ENCODE measurements at regions not wholly inside any gene's neighbourhood (a gene's known extent, or its start where the extent isn't known, plus 50 kb on each side); places are given as distances from the start of the nearest gene placed in this dataset.

DNA sequence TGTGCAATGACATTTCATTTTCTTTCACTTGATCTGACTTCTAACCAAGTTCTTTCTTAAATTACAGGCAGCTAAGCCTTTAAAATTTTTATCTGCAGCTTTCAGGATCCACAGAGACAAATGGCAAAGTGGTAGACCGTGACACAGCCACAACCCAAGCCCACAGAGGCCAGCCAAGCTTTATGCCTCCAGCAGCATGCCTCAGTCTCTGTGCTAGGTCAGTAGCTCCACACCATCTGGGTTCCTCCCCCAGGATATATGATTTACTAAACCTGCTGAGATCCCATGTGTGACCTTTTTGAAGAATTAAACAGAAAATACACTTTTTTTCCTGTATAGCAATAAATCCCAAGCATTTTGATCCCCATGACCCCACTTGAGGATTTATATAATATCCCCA is 290.4 kb upstream of the CAND1 start:
- no peak for TF ChIP-seq POLR2AphosphoS5 (IDR thresholded peaks at IDR 0.05; ENCODE audit: borderline replicate concordance, low read depth, low read length)
- no peak for TF ChIP-seq EZH2 (IDR thresholded peaks at IDR 0.05)
- TF ChIP-seq FOXP2 (optimal IDR thresholded peaks at IDR 0.05; ENCODE audit: control extremely low read depth, extremely low read length, insufficient read depth), result no peak
- DNase-seq (ENCODE audit: low read depth, low spot score), result no peak
- Histone ChIP-seq H3K9ac (ENCODE audit: insufficient read length) (no peak overlapping the region), H3K36me3 (ENCODE audit: insufficient read depth, low read length) (no peaks in the 10 kb centered on the region), H3K27ac (no peak overlapping the region), H3K4me3 (no peak overlapping the region), H3K9me3 (ENCODE audit: low read depth, low read length) (no peaks in the 10 kb centered on the region)

- TF ChIP-seq EZH2 (IDR thresholded peaks at IDR 0.05), result no peak
- no peak for TF ChIP-seq POLR2AphosphoS5 (IDR thresholded peaks at IDR 0.05; ENCODE audit: borderline replicate concordance, low read depth, low read length)
- no peak for TF ChIP-seq FOXP2 (optimal IDR thresholded peaks at IDR 0.05; ENCODE audit: control extremely low read depth, extremely low read length, insufficient read depth)
- H3K27ac ChIP-seq, result no peak overlapping the region
- H3K4me3 ChIP-seq, result no peak overlapping the region
- no peaks in the 10 kb centered on the region for H3K36me3 ChIP-seq (ENCODE audit: insufficient read depth, low read length)
- no peaks in the 10 kb centered on the region for H3K9me3 ChIP-seq (ENCODE audit: low read depth, low read length)
- no peak overlapping the region for H3K9ac ChIP-seq (ENCODE audit: insufficient read length)
- DNase-seq (ENCODE audit: low read depth, low spot score), result no peak
These were observed 289.9 kb upstream of the CAND1 start for GRCh38 chr12:66979251-66979650.

DNA sequence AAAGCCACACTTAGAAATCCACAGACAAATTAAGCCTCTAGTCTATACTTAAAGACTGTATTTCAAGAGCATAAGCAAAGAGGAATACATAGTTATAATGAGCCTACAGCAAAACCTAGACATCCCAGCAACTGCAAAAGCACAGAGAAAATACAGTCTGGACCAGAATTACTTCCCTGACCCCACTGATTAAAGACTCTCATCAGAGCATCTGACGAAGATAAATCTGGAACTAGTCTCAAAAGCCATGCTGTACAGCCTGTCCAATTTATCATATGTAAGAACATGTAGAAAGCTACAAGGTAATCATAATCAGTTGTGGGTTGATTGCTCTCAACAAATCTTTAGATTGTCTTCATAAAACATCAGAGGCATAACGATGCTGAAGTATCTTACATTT is 285.1 kb upstream of the CAND1 start:
- Histone ChIP-seq H3K36me3 (ENCODE audit: insufficient read depth, low read length) (no peaks in the 10 kb centered on the region), H3K4me3 (no peak overlapping the region), H3K9ac (ENCODE audit: insufficient read length) (no peak overlapping the region), H3K27ac (no peak overlapping the region), H3K9me3 (ENCODE audit: low read depth, low read length) (no peaks in the 10 kb centered on the region)
- no peak for DNase-seq (ENCODE audit: low read depth, low spot score)
- TF ChIP-seq POLR2AphosphoS5 (IDR thresholded peaks at IDR 0.05; ENCODE audit: borderline replicate concordance, low read depth, low read length), result no peak
- TF ChIP-seq EZH2 (IDR thresholded peaks at IDR 0.05), result no peak
- TF ChIP-seq FOXP2 (optimal IDR thresholded peaks at IDR 0.05; ENCODE audit: control extremely low read depth, extremely low read length, insufficient read depth), result no peak

DNA sequence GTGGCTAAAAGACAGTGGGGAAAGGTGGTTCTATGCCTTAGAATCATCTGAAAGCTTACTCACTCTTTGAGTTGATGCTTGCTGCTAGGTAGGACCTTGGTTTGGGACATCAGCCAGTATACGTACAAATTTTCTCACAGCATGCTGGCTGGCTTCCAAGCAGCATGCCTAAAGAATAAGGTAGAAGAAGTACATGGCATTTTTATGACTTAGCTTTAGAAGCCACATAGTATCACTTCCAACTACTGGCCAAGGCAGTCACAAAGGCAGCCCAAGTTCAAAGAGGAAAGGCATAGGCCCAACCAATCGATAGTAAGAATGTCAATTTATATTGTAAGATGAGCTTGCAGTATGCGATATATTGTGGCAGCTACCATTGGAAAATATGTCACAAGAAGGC is 284.2 kb upstream of the CAND1 start:
- Histone ChIP-seq H3K9me3 (ENCODE audit: low read depth, low read length) (no peaks in the 10 kb centered on the region), H3K36me3 (ENCODE audit: insufficient read depth, low read length) (no peaks in the 10 kb centered on the region), H3K4me3 (no peak overlapping the region), H3K27ac (no peak overlapping the region), H3K9ac (ENCODE audit: insufficient read length) (no peak overlapping the region)
- TF ChIP-seq FOXP2 (optimal IDR thresholded peaks at IDR 0.05; ENCODE audit: control extremely low read depth, extremely low read length, insufficient read depth) (no peak), POLR2AphosphoS5 (IDR thresholded peaks at IDR 0.05; ENCODE audit: borderline replicate concordance, low read depth, low read length) (no peak), EZH2 (IDR thresholded peaks at IDR 0.05) (no peak)
- DNase-seq (ENCODE audit: low read depth, low spot score), result no peak

- H3K9ac ChIP-seq (ENCODE audit: insufficient read length), result no peak overlapping the region
- H3K4me3 ChIP-seq, result no peak overlapping the region
- H3K9me3 ChIP-seq (ENCODE audit: low read depth, low read length), result no peaks in the 10 kb centered on the region
- no peak for DNase-seq (ENCODE audit: low read depth, low spot score)
- no peak for TF ChIP-seq POLR2AphosphoS5 (IDR thresholded peaks at IDR 0.05; ENCODE audit: borderline replicate concordance, low read depth, low read length)
- no peak for TF ChIP-seq EZH2 (IDR thresholded peaks at IDR 0.05)
- H3K27ac ChIP-seq, result no peak overlapping the region
- H3K36me3 ChIP-seq (ENCODE audit: insufficient read depth, low read length), result no peaks in the 10 kb centered on the region
These were observed 270.0 kb upstream of the CAND1 start for GRCh38 chr12:66999141-66999540.

- no peak for DNase-seq (ENCODE audit: low read depth, low spot score)
- Histone ChIP-seq H3K27ac (no peak overlapping the region), H3K9me3 (ENCODE audit: low read depth, low read length) (no peaks in the 10 kb centered on the region), H3K36me3 (ENCODE audit: insufficient read depth, low read length) (no peaks in the 10 kb centered on the region), H3K4me3 (no peak overlapping the region), H3K9ac (ENCODE audit: insufficient read length) (no peak overlapping the region)
- no peak for TF ChIP-seq FOXP2 (optimal IDR thresholded peaks at IDR 0.05; ENCODE audit: control extremely low read depth, extremely low read length, insufficient read depth)
- no peak for TF ChIP-seq EZH2 (IDR thresholded peaks at IDR 0.05)
- TF ChIP-seq POLR2AphosphoS5 (IDR thresholded peaks at IDR 0.05; ENCODE audit: borderline replicate concordance, low read depth, low read length), result no peak
These were observed 267.9 kb upstream of the CAND1 start for GRCh38 chr12:67001251-67001650.

GRCh38 chr12:67002720-67003119 is 266.4 kb upstream of the CAND1 start:
- H3K9ac ChIP-seq (ENCODE audit: insufficient read length), result no peak overlapping the region
- H3K9me3 ChIP-seq (ENCODE audit: low read depth, low read length), result no peaks in the 10 kb centered on the region
- no peak overlapping the region for H3K27ac ChIP-seq
- TF ChIP-seq EZH2 (IDR thresholded peaks at IDR 0.05), result no peak
- H3K36me3 ChIP-seq (ENCODE audit: insufficient read depth, low read length), result no peaks in the 10 kb centered on the region
- no peak for DNase-seq (ENCODE audit: low read depth, low spot score)
- H3K4me3 ChIP-seq, result no peak overlapping the region

DNA sequence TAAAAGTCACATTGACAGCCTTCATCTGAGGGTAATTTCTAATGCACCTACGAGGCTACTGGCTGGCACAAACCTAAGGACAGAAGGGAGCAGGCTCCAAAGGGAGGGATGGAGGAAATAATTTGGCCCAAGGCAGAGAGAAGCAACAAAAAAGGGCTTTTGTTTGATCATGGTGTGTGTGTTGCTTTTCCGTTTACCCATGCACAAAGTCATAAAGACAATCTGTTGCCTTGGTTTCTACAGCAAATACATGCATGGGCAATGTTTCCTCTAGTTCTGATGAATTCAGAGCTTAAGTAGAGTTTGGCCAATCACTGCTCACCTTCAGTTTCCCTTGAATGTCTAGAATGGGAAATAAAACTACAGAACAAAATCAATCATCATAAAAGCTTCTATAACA is 262.5 kb upstream of the CAND1 start:
- no peaks in the 10 kb centered on the region for H3K36me3 ChIP-seq (ENCODE audit: insufficient read depth, low read length)
- DNase-seq (ENCODE audit: low read depth, low spot score), result no peak

DNA sequence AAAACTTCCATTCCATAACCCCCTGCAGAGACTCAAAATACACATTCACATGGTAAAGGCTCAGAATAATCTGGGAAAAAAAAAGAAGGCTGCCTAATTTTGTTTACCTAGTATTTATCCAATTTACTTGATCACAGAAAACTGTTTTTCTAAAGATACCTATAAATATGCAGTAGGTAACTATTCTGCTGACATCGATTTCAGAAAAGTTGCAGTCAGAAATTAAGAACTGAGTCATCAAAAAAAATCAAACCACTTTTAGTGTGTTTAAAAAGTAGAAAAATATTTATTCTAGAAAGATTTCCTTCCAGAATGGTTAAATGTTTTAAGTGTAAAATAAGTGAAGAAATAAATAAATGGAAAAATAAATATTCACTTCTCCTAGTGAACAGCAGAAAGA is 254.5 kb upstream of the CAND1 start:
- H3K27ac ChIP-seq, result no peak overlapping the region
- TF ChIP-seq FOXP2 (optimal IDR thresholded peaks at IDR 0.05; ENCODE audit: control extremely low read depth, extremely low read length, insufficient read depth), result no peak
- TF ChIP-seq POLR2AphosphoS5 (IDR thresholded peaks at IDR 0.05; ENCODE audit: borderline replicate concordance, low read depth, low read length), result no peak
- TF ChIP-seq EZH2 (IDR thresholded peaks at IDR 0.05), result no peak

More for the DNA sequence above, 262.5 kb upstream of the CAND1 start:
- Histone ChIP-seq H3K27ac (no peak overlapping the region), H3K9me3 (ENCODE audit: low read depth, low read length) (no peaks in the 10 kb centered on the region), H3K9ac (ENCODE audit: insufficient read length) (no peak overlapping the region), H3K4me3 (no peak overlapping the region)
- no peak for TF ChIP-seq EZH2 (IDR thresholded peaks at IDR 0.05)
- no peak for TF ChIP-seq POLR2AphosphoS5 (IDR thresholded peaks at IDR 0.05; ENCODE audit: borderline replicate concordance, low read depth, low read length)
- no peak for TF ChIP-seq FOXP2 (optimal IDR thresholded peaks at IDR 0.05; ENCODE audit: control extremely low read depth, extremely low read length, insufficient read depth)

More for the DNA sequence above, 254.5 kb upstream of the CAND1 start:
- H3K9ac ChIP-seq (ENCODE audit: insufficient read length), result no peak overlapping the region
- no peaks in the 10 kb centered on the region for H3K9me3 ChIP-seq (ENCODE audit: low read depth, low read length)
- H3K36me3 ChIP-seq (ENCODE audit: insufficient read depth, low read length), result no peaks in the 10 kb centered on the region
- H3K4me3 ChIP-seq, result no peak overlapping the region
- DNase-seq (ENCODE audit: low read depth, low spot score), result no peak

All from SK-N-MC (cell line).